GM12878 (cell line): ENCODE measurements at regions not wholly inside any gene's neighbourhood (a gene's known extent, or its start where the extent isn't known, plus 50 kb on each side); places are given as distances from the start of the nearest gene placed in this dataset.

ENCODE experiments used
- CEBPZ ChIP-seq: fragments of 150-350 bp; IDR thresholded peaks from 2 replicates; pipeline ENCODE4 v1.6.1; 2016; ENCODE audit warnings: low read depth, low read length
- CTCF ChIP-seq, 3 experiments: IDR thresholded peaks in 2 of 3; conservative IDR thresholded peaks in 1 of 3; 2 replicates each; pipeline ENCODE4 v1.5.1; 2011; ENCODE audit warnings: low read depth in 3 of 3, low read length in 3 of 3, mild to moderate bottlenecking in 3 of 3, control low read depth in 2 of 3, moderate library complexity in 2 of 3, inconsistent platforms in 1 of 3, mixed read lengths in 1 of 3; ENCODE audit not compliant: control insufficient read depth in 2 of 3, insufficient read depth in 1 of 3; ENCODE audit errors: extremely low read depth in 1 of 3
- GABPA ChIP-seq: IDR thresholded peaks from 2 replicates; pipeline ENCODE4 v1.6.1; 2014; ENCODE audit warnings: antibody characterized with exemption, low read depth, mild to moderate bottlenecking, inconsistent platforms
- LARP7 ChIP-seq: fragments of 450-650 bp; IDR thresholded peaks from 2 replicates; pipeline ENCODE4 v1.6.1; 2017; ENCODE audit warnings: mild to moderate bottlenecking
- POLR2AphosphoS5 ChIP-seq: IDR thresholded peaks from 2 replicates; pipeline ENCODE4 v1.6.1; 2011; ENCODE audit warnings: mild to moderate bottlenecking, low read length, inconsistent platforms
- SMC3 ChIP-seq: IDR thresholded peaks from 2 replicates; pipeline ENCODE4 v1.6.1; 2011; ENCODE audit warnings: low read length, improper control_type of control experiment, borderline replicate concordance
- SUZ12 ChIP-seq: fragments of 200-600 bp; sonication (generic); IDR thresholded peaks from one replicate; pipeline ENCODE4 v1.6.1; 2018; ENCODE audit warnings: antibody characterized with exemption, mild to moderate bottlenecking; ENCODE audit not compliant: unreplicated experiment
- YY1 ChIP-seq: IDR thresholded peaks from 2 replicates; pipeline ENCODE4 v1.6.1; 2011; ENCODE audit warnings: low read depth, mild to moderate bottlenecking, low read length
- ZSCAN29 ChIP-seq: fragments of 450-650 bp; IDR thresholded peaks from 2 replicates; pipeline ENCODE4 v1.6.1; 2017; ENCODE audit warnings: mild to moderate bottlenecking, moderate library complexity

- TF ChIP-seq CEBPZ (no peak), SMC3 (no peak), CTCF (IDR thresholded peaks at IDR 0.05 in 2 of 3, conservative IDR thresholded peaks at IDR 0.05 in 1 of 3; ENCODE audit: control insufficient read depth in 2 of 3, extremely low read depth in 1 of 3, insufficient read depth in 1 of 3, low read depth in 3 of 3, low read length in 3 of 3) (no peak), ZSCAN29 (no peak), GABPA (no peak), SUZ12 (no peak), POLR2AphosphoS5 (no peak), YY1 (0 out of 2 replicates have a peak, but pooled peaks have one; percentile 35), LARP7 (no peak)
Measured at GRCh38 chr5:173505634-173506033, 110.8 kb downstream of the BOD1 start.
